ENCODE measurements at regions not wholly inside any gene's neighbourhood (a gene's known extent, or its start where the extent isn't known, plus 50 kb on each side); places are given as distances from the start of the nearest gene placed in this dataset.
"Not testable (repeated sequence)": the region's sequence is repeated elsewhere in the genome, so short reads cannot be mapped to it uniquely, and the experiment has no call there.

- DNase-seq (ENCODE audit: extremely low read depth, low read depth): no peak
- TF ChIP-seq CTCF (IDR thresholded peaks at IDR 0.05; ENCODE audit: low read depth, low read length, missing control alignments): no peak
- no peak overlapping the region for H3K4me3 ChIP-seq (replicated peaks; ENCODE audit: low read depth, low read length)
Observed at GRCh38 chr2:185522472-185522871, 216.1 kb upstream of the FSIP2 start.

GRCh38 chr2:185524242-185524641 is 214.4 kb upstream of the FSIP2 start:
- not testable (repeated sequence) for DNase-seq (ENCODE audit: extremely low read depth, low read depth); H3K4me3 ChIP-seq (replicated peaks; ENCODE audit: low read depth, low read length)

DNA sequence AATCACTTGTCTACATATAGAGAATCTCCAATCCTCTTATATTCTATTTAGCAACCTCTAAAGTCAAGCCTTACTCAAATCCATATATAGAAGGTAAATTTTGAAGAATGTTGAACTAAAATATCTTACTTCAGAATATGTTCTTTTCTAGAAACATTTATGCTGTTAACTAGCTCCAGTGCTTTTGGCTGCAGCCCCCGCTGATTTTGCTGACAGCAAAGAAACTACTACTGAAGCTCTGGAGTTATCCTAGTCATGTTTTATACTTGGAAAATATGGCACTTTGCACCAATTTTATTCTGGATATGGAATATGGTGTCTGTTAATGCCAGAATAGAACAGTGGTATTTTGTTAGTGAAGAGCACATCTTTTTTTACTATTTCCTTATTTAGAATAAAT is 212.4 kb upstream of the FSIP2 start:
- no peak for TF ChIP-seq CTCF (IDR thresholded peaks at IDR 0.05; ENCODE audit: low read depth, low read length, missing control alignments)
- H3K4me3 ChIP-seq (replicated peaks; ENCODE audit: low read depth, low read length): no peak overlapping the region
- no peak for DNase-seq (ENCODE audit: extremely low read depth, low read depth)

GRCh38 chr2:185531721-185532120 is 206.9 kb upstream of the FSIP2 start:
- H3K4me3 ChIP-seq (replicated peaks; ENCODE audit: low read depth, low read length): no peak overlapping the region
- no peak for DNase-seq (ENCODE audit: extremely low read depth, low read depth)
- no peak for TF ChIP-seq CTCF (IDR thresholded peaks at IDR 0.05; ENCODE audit: low read depth, low read length, missing control alignments)

GRCh38 chr2:185537689-185538088 is 200.9 kb upstream of the FSIP2 start:
- no peak for TF ChIP-seq CTCF (IDR thresholded peaks at IDR 0.05; ENCODE audit: low read depth, low read length, missing control alignments)
- no peak for DNase-seq (ENCODE audit: extremely low read depth, low read depth)
- no peak overlapping the region for H3K4me3 ChIP-seq (replicated peaks; ENCODE audit: low read depth, low read length)

- TF ChIP-seq CTCF (IDR thresholded peaks at IDR 0.05; ENCODE audit: low read depth, low read length, missing control alignments): no peak
- no peak for DNase-seq (ENCODE audit: extremely low read depth, low read depth)
- H3K4me3 ChIP-seq (replicated peaks; ENCODE audit: low read depth, low read length): no peak overlapping the region
Observed at GRCh38 chr2:185567196-185567595, 171.4 kb upstream of the FSIP2 start.

- DNase-seq (ENCODE audit: extremely low read depth, low read depth): no peak
- no peak overlapping the region for H3K4me3 ChIP-seq (replicated peaks; ENCODE audit: low read depth, low read length)
- TF ChIP-seq CTCF (IDR thresholded peaks at IDR 0.05; ENCODE audit: low read depth, low read length, missing control alignments): no peak
Observed at GRCh38 chr2:185567940-185568339, 170.7 kb upstream of the FSIP2 start.

All from HFF-Myc (cell line).